Neural cell (in vitro differentiated cells): ENCODE measurements at regions not wholly inside any gene's neighbourhood (a gene's known extent, or its start where the extent isn't known, plus 50 kb on each side); places are given as distances from the start of the nearest gene placed in this dataset.

Experiments
- H2AFZ ChIP-seq: fragments of 200-600, 300-800 bp; sonication (generic), shearing (Covaris generic); 2 replicates; pipeline ENCODE4 v1.6.0; 2014; ENCODE audit warnings: low read depth, mild to moderate bottlenecking, antibody characterized with exemption, low read length, moderate library complexity
- H3F3A ChIP-seq: fragments of 200-600 bp; shearing (Covaris generic); 2 replicates; pipeline ENCODE4 v1.6.1; 2016; ENCODE audit warnings: mild to moderate bottlenecking, moderate library complexity, mixed read lengths, antibody characterized with exemption, low read length; ENCODE audit not compliant: insufficient read depth, poor library complexity, severe bottlenecking
- H3K27ac ChIP-seq: fragments of 200-600, 300-800 bp; sonication (generic), shearing (Covaris generic); 2 replicates; pipeline ENCODE4 v1.5.1; 2014; ENCODE audit warnings: mild to moderate bottlenecking, low read length, moderate library complexity
- H3K27me3 ChIP-seq: fragments of 300-800, 200-600 bp; sonication (generic), shearing (Covaris generic); 2 replicates; pipeline ENCODE4 v1.6.0; 2014; ENCODE audit warnings: mild to moderate bottlenecking, low read depth, low read length, moderate library complexity; ENCODE audit not compliant: insufficient read depth
- H3K36me3 ChIP-seq: fragments of 300-800, 200-600 bp; sonication (generic), shearing (Covaris generic); 2 replicates; pipeline ENCODE4 v1.5.1; 2014; ENCODE audit warnings: mild to moderate bottlenecking, antibody characterized with exemption, low read length, moderate library complexity; ENCODE audit not compliant: insufficient read depth
- H3K4me2 ChIP-seq: fragments of 300-800, 200-600 bp; sonication (generic), shearing (Covaris generic); 2 replicates; pipeline ENCODE4 v1.6.0; 2014; ENCODE audit warnings: mild to moderate bottlenecking, low read length
- H3K4me3 ChIP-seq: fragments of 300-800, 200-600 bp; sonication (generic), shearing (Covaris generic); 2 replicates; pipeline ENCODE4 v1.5.1; 2014; ENCODE audit warnings: mild to moderate bottlenecking, low read length, moderate library complexity
- H3K79me2 ChIP-seq: fragments of 200-600 bp; shearing (Covaris generic); replicated peaks from 2 replicates; pipeline ENCODE4 v1.6.0; 2014; ENCODE audit warnings: mild to moderate bottlenecking, low read length, moderate library complexity; ENCODE audit not compliant: insufficient read depth
- H3K9ac ChIP-seq: fragments of 300-800, 200-600 bp; sonication (generic), shearing (Covaris generic); 2 replicates; pipeline ENCODE4 v1.6.1; 2016; ENCODE audit warnings: mild to moderate bottlenecking, low read length, mixed read lengths
- H3K9me2 ChIP-seq: fragments of 200-600 bp; shearing (Covaris generic); 2 replicates; pipeline ENCODE4 v1.6.1; 2016; ENCODE audit warnings: mild to moderate bottlenecking, low read length, mixed read lengths; ENCODE audit not compliant: insufficient read depth
- H3K9me3 ChIP-seq: fragments of 200-600, 300-800 bp; sonication (generic), shearing (Covaris generic); 2 replicates; pipeline ENCODE4 v1.6.1; 2016; ENCODE audit warnings: mild to moderate bottlenecking, mixed run types, low read length, moderate library complexity, mixed read lengths
- H4K20me1 ChIP-seq: fragments of 200-600 bp; shearing (Covaris generic); 2 replicates; pipeline ENCODE4 v1.6.1; 2016; ENCODE audit warnings: mild to moderate bottlenecking, mixed run types; ENCODE audit not compliant: insufficient read depth
- CTCF ChIP-seq: fragments of 450-650 bp; IDR thresholded peaks from 2 replicates; pipeline ENCODE4 v1.5.1; 2014; ENCODE audit warnings: antibody characterized with exemption, mild to moderate bottlenecking, moderate library complexity; ENCODE audit not compliant: poor library complexity, severe bottlenecking
- EP300 ChIP-seq: fragments of 450-650 bp; conservative IDR thresholded peaks from 2 replicates; pipeline ENCODE4 v1.6.1; 2014; ENCODE audit warnings: antibody characterized with exemption, mild to moderate bottlenecking, moderate library complexity; ENCODE audit not compliant: poor library complexity, severe bottlenecking
- EZH2 ChIP-seq: fragments of 200-600, 300-800 bp; shearing (Covaris generic), sonication (generic); IDR thresholded peaks from 2 replicates; pipeline ENCODE4 v1.6.1; 2014; ENCODE audit warnings: antibody characterized with exemption, low read length, borderline replicate concordance, mild to moderate bottlenecking; ENCODE audit not compliant: insufficient read depth, poor library complexity, severe bottlenecking
- MXI1 ChIP-seq: fragments of 450-650 bp; conservative IDR thresholded peaks from 2 replicates; pipeline ENCODE4 v1.6.1; 2014; ENCODE audit warnings: antibody characterized with exemption, mild to moderate bottlenecking; ENCODE audit not compliant: poor library complexity, severe bottlenecking
- POLR2AphosphoS5 ChIP-seq: IDR thresholded peaks from 2 replicates; pipeline ENCODE4 v1.6.1; 2012
- RAD21 ChIP-seq: fragments of 450-650 bp; conservative IDR thresholded peaks from 2 replicates; pipeline ENCODE4 v1.6.1; 2014; ENCODE audit warnings: antibody characterized with exemption, mild to moderate bottlenecking, moderate library complexity
- REST ChIP-seq: IDR thresholded peaks from 2 replicates; pipeline ENCODE4 v1.6.1; 2012; ENCODE audit warnings: borderline replicate concordance
- SMC3 ChIP-seq: fragments of 450-650 bp; conservative IDR thresholded peaks from 2 replicates; pipeline ENCODE4 v1.6.1; 2014; ENCODE audit warnings: antibody characterized with exemption, mild to moderate bottlenecking, moderate library complexity; ENCODE audit not compliant: poor library complexity
- TAF1 ChIP-seq: IDR thresholded peaks from 2 replicates; pipeline ENCODE4 v1.6.1; 2012; ENCODE audit warnings: low read depth

- Histone ChIP-seq H3K27ac (no peak overlapping the region), H3K79me2 (no peaks in the 10 kb centered on the region), H3K4me3 (no peak overlapping the region), H3K27me3 (no peaks in the 10 kb centered on the region), H3K36me3 (no peaks in the 10 kb centered on the region), H2AFZ (no peak overlapping the region), H3K4me2 (no peak overlapping the region), H4K20me1 (no peaks in the 10 kb centered on the region), H3K9ac (no peak overlapping the region), H3K9me2 (no peaks in the 10 kb centered on the region), H3K9me3 (no peaks in the 10 kb centered on the region), H3F3A (no peaks in the 10 kb centered on the region)
- TF ChIP-seq CTCF (no peak), RAD21 (no peak), TAF1 (no peak), REST (no peak), EP300 (no peak), EZH2 (no peak), POLR2AphosphoS5 (no peak), MXI1 (no peak), SMC3 (no peak)
Observed at GRCh38 chr3:82739390-82739789, 977.9 kb upstream of the GBE1 start.

GRCh38 chr3:82736696-82737277, 975.3 kb upstream of the GBE1 start:
- H3K9ac ChIP-seq = no peak overlapping the region
- no peaks in the 10 kb centered on the region for H3K9me3 ChIP-seq
- no peaks in the 10 kb centered on the region for H3K9me2 ChIP-seq
- no peak overlapping the region for H3K4me3 ChIP-seq
- no peaks in the 10 kb centered on the region for H4K20me1 ChIP-seq
- H3F3A ChIP-seq = no peaks in the 10 kb centered on the region
- TF ChIP-seq SMC3 = no peak
- no peak for TF ChIP-seq POLR2AphosphoS5
- TF ChIP-seq TAF1 = no peak
- TF ChIP-seq EP300 = no peak
- no peak for TF ChIP-seq MXI1
- no peak for TF ChIP-seq REST
- no peak for TF ChIP-seq CTCF
- TF ChIP-seq EZH2 = no peak
- TF ChIP-seq RAD21 = no peak
- no peak overlapping the region for H2AFZ ChIP-seq
- no peak overlapping the region for H3K27ac ChIP-seq
- H3K4me2 ChIP-seq = no peak overlapping the region
- no peaks in the 10 kb centered on the region for H3K36me3 ChIP-seq
- no peaks in the 10 kb centered on the region for H3K79me2 ChIP-seq
- H3K27me3 ChIP-seq = no peaks in the 10 kb centered on the region
